ENCODE measurements at regions not wholly inside any gene's neighbourhood (a gene's known extent, or its start where the extent isn't known, plus 50 kb on each side); places are given as distances from the start of the nearest gene placed in this dataset.

- no peaks in the 10 kb centered on the region for H3K9me3 ChIP-seq
- intact Hi-C loops (cut with DNase I; ENCODE audit: low total_unique reads), result no loop called here
- H3K4me1 ChIP-seq, result peaks cover 7% of the 10 kb centered on the region
- H3K36me3 ChIP-seq (ENCODE audit: low read depth, missing control alignments), result no peaks in the 10 kb centered on the region
- 75 to 77% methylated on average over 5 to 6 of the region's 6 CpGs for WGBS, 2 donors
- no peak for DNase-seq
- no peaks in the 10 kb centered on the region for H3K27me3 ChIP-seq
- TF ChIP-seq CTCF (IDR thresholded peaks at IDR 0.05) (no peak), POLR2A (IDR thresholded peaks at IDR 0.05) (no peak)
- H3K4me3 ChIP-seq, result no peak overlapping the region
- no peak overlapping the region for H3K27ac ChIP-seq
Observed at GRCh38 chr6:44046516-44047178, 80.6 kb downstream of the MRPL14 start.

- TF ChIP-seq POLR2A (IDR thresholded peaks at IDR 0.05) (no peak), CTCF (IDR thresholded peaks at IDR 0.05) (no peak)
- Histone ChIP-seq H3K36me3 (ENCODE audit: low read depth, missing control alignments) (no peaks in the 10 kb centered on the region), H3K27ac (no peak overlapping the region), H3K4me3 (no peak overlapping the region), H3K4me1 (peaks cover 7% of the 10 kb centered on the region), H3K27me3 (no peaks in the 10 kb centered on the region), H3K9me3 (no peaks in the 10 kb centered on the region)
- no peak for DNase-seq
- intact Hi-C loops (cut with DNase I; ENCODE audit: low total_unique reads), result no loop called here
- WGBS, 2 donors, result 22 to 33% methylated on average over 1 of the region's 1 CpG
Observed at GRCh38 chr6:44045672-44046015, 81.6 kb downstream of the MRPL14 start.

- Histone ChIP-seq H3K27me3 (no peaks in the 10 kb centered on the region), H3K4me3 (no peak overlapping the region), H3K27ac (no peak overlapping the region), H3K4me1 (peaks cover 7% of the 10 kb centered on the region), H3K36me3 (ENCODE audit: low read depth, missing control alignments) (no peaks in the 10 kb centered on the region), H3K9me3 (no peaks in the 10 kb centered on the region)
- TF ChIP-seq POLR2A (IDR thresholded peaks at IDR 0.05), result no peak
- no peak for TF ChIP-seq CTCF (IDR thresholded peaks at IDR 0.05)
- DNase-seq, result no peak
- intact Hi-C loops (cut with DNase I; ENCODE audit: low total_unique reads), result no loop called here
- WGBS, 2 donors, result 80 to 83% methylated on average over 2 of the region's 2 CpGs
Observed at GRCh38 chr6:44044940-44045671, 82.1 kb downstream of the MRPL14 start.

GRCh38 chr6:44044154-44044539 is 83.1 kb downstream of the MRPL14 start:
- Histone ChIP-seq H3K27me3 (no peaks in the 10 kb centered on the region), H3K4me1 (peaks cover 7% of the 10 kb centered on the region), H3K9me3 (no peaks in the 10 kb centered on the region), H3K36me3 (ENCODE audit: low read depth, missing control alignments) (no peaks in the 10 kb centered on the region), H3K4me3 (no peak overlapping the region), H3K27ac (no peak overlapping the region)
- DNase-seq, result no peak
- 38 to 63% methylated on average over 6 of the region's 6 CpGs for WGBS, 2 donors
- intact Hi-C loops (cut with DNase I; ENCODE audit: low total_unique reads), result no loop called here
- no peak for TF ChIP-seq POLR2A (IDR thresholded peaks at IDR 0.05)
- no peak for TF ChIP-seq CTCF (IDR thresholded peaks at IDR 0.05)
